SH-SY5Y (cell line): ENCODE measurements at regions not wholly inside any gene's neighbourhood (a gene's known extent, or its start where the extent isn't known, plus 50 kb on each side); places are given as distances from the start of the nearest gene placed in this dataset.

ENCODE experiments used
- GATA2 ChIP-seq: IDR thresholded peaks from 2 replicates; pipeline ENCODE4 v1.6.1; 2011; ENCODE audit warnings: mild to moderate bottlenecking, low read depth, low read length
- GATA3 ChIP-seq: IDR thresholded peaks from 2 replicates; pipeline ENCODE4 v1.6.1; 2011; ENCODE audit warnings: low read depth, mild to moderate bottlenecking, low read length, moderate library complexity

DNA sequence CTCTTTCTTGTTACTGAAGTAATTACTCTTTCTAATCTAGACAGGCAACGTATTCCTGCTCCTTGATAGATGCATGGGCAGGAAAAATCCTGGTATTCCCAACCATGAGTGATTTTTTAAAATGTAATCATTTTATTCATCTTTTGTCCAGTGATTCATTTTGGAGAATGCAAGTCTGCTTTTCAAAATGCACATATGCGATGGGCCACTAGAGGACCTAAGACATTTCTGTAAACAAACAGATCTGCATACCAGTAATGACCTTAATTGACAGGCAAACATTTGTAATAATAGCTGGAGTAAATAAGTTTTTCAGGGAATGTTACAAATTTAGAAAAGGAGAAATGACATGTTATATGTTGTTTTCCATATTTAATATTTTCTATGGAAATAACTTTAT is 1167.6 kb downstream of the JRKL start:
- TF ChIP-seq GATA2 (no peak), GATA3 (no peak)

DNA sequence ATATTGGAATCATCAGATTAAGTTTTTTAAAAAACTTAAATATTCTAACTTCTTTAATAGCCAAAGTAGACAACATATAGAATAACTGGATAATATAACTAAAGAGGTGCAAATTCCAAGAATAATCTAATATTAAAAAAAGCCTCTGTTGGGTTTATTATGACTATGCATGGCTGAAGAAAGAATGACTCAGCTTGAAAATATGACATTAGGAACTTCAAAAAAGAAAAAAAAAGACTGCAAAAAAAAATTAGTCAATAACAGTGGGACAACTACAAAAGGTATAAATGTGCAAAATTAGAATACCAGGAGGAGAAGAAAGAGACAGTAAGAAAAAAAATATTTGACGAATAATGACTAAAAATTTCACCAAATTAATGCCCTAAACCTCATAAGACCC is 1178.0 kb downstream of the JRKL start:
- TF ChIP-seq GATA2 = no peak
- no peak for TF ChIP-seq GATA3

DNA sequence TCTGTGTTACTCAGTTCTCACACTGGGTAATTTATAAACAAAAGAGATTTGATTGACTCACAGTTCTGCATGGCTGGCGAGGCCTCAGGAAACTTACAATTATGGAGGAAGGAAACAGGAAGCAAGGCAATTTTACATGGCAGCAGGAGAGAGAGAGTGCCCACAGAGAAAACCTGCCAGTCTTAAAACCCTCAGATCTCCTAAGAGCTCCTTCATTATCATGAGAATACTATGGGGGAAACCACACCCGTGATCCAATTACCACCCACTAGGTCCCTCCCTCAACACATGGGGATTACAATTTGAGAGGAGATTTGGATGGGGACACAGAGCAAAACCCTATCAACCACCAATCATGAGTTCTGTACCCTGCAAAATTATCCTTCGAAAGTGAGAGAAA is 1180.8 kb downstream of the JRKL start:
- TF ChIP-seq GATA3 (no peak), GATA2 (no peak)

DNA sequence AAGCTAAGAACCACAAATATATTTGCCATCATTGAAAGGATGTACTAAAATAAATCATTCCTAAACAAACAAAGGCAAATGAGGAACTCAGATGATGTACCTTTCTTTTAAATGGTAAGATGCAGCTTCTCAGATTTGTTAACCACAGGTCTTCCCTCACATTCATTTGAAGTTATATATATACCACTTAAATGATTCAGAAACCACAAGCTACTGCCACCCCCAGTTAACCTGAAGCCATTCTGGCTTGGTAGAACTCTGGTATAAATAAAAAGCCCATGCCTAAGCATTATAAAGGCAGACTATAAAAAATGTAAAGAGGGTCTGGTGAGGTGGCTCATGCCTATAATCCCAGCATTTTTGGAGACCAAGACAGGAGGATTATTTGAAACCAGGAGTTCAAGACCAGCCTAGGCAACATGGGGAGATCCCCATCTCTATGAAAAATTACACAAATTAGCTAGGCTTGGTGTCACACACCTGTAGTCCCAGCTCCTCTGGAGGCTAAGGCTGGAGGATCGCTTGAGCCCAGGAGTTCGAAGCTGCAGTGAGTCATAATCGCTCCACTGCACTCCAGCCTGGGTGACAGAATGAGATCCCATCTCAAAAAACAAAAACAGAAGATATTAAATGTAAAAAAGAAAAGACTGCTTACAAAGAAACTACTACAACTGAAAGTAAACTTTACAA is 1185.3 kb downstream of the JRKL start:
- TF ChIP-seq GATA3 = no peak
- TF ChIP-seq GATA2 = no peak

DNA sequence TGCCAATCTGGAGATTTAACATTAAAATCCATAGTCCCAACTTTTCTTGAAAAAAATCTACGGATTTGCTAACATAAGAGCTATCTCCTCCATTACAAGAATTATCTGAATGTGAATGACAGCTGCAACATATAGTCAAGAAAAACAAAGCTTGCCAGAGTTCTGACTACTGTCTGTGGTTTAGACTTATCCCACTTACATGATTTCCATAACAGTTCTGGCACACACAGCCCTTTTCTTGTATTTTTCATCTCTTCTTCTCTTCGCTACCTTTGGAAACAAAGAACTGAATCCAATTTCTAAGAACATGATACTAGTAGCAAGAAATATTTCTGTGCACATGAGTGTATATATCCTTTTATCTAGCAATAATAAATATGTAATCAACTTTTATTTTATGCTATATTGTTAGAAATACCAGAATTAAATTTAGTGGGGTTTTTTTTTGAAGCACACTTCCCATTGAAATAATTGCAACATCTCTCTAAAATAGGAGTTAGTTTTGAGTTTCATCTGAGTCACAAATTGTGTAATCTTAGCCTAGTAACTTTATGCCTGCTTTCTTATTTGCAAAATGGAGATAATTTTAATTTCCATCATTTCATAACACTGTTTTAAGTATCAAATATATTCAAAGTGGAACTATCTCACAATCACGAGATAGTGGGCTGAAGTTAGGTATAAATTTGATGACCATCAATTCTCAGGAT is 1217.6 kb downstream of the JRKL start:
- TF ChIP-seq GATA3 (no peak), GATA2 (no peak)

DNA sequence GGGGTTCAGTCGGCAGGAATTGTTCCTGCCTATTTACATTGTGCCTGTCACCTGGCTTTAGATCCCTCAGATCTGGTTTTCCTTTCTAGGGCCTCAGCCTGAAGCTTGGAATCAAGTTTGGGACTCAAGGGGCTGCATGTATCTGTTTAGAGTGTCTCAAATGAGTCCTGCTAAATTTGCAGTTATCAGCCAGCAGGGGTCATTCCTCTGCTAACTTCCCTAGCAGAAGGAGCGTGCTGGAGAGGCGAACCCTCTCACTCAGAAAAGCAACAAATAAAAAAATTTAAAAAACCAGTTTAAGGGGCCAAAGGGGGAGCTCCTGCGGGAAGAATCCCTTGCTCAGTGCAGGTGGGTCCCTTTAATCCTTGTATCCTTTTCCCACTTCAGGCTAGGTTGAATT is 1220.2 kb downstream of the JRKL start:
- TF ChIP-seq GATA2 (no peak), GATA3 (no peak)

- no peak for TF ChIP-seq GATA2
- no peak for TF ChIP-seq GATA3
These were observed 1221.0 kb downstream of the JRKL start for GRCh38 chr11:97610854-97611253.

GRCh38 chr11:97611345-97611744 is 1221.5 kb downstream of the JRKL start:
- TF ChIP-seq GATA2 (no peak), GATA3 (no peak)

DNA sequence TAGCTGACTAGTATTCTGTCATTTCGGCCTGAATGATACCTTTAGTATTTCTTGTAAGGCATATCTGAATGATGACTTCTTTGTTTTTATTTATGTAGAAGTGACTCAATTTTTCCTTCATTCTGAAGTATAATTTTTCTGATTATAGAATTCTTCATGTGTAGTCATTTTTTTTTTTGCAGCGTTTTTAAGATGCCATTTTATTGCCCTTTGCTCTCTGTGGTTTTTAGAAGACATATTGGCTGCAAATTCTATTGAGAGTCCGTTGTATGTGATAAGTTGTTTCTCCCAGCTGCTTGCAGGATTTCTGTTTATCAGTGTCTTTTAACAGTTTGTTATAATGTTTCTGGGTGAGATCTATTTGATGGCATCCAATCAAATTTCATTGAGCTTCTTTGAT is 1224.8 kb downstream of the JRKL start:
- no peak for TF ChIP-seq GATA3
- no peak for TF ChIP-seq GATA2

GRCh38 chr11:97615546-97615945 is 1225.7 kb downstream of the JRKL start:
- TF ChIP-seq GATA2 (no peak), GATA3 (no peak)

GRCh38 chr11:97617031-97617430 is 1227.2 kb downstream of the JRKL start:
- no peak for TF ChIP-seq GATA2
- no peak for TF ChIP-seq GATA3

GRCh38 chr11:97620007-97620406 is 1230.2 kb downstream of the JRKL start:
- no peak for TF ChIP-seq GATA3
- TF ChIP-seq GATA2 = no peak

DNA sequence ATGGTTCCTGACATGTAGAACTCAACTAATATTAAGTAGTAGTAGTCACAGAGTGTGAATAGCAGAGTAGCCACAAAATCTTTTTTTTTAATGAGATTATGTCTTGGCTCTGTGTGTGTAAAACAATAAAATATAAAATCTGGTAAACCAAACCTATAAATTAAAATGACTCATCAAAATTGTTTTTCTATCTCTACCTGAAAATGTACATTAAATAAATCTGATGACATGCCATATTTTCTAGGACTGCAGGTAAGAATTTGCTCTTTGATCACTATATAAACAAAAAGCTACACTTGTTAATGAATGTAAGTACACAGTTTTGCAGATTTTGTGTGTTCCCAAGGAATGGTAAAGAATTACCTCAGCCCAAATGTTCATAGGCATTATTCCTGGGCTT is 1231.5 kb downstream of the JRKL start:
- no peak for TF ChIP-seq GATA2
- TF ChIP-seq GATA3 = no peak

DNA sequence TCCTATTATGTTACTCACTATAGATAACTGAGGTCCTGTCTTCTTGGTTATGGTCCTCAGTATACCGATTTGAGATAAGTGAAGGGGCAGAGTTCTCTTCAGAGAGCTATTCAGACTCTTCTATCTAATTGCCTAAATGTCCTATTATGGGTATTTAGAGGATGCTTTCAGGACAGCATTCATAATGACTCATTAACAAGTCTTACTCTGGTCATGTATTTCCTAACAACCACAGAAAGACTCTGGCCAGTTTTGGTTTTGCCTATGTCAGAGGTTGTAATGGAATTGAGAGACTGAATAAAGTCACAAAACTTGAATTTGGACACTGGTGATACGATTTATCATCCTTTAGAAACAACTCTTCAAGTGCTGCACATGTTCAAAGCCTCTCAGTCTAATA is 1233.0 kb downstream of the JRKL start:
- TF ChIP-seq GATA2 (no peak), GATA3 (no peak)

DNA sequence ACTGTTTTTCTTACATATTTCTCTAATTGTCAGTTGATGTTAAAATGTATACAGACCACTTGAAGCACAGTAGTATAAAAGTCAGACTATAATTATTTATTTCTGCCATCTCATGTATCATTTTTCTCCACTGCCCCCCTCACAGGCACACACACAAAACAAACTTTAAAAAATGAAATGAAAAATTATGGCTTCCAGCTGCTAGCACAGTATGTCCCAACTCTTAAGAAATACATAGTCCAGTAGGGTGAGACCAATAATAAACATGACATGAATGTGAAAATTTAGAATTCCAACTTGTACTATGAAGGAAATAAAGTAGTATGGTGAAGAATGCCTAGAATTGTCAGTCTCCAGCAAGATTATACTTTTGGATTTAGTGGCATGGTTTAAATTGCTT is 1247.9 kb downstream of the JRKL start:
- no peak for TF ChIP-seq GATA2
